HL-60 (cell line): ENCODE measurements at regions not wholly inside any gene's neighbourhood (a gene's known extent, or its start where the extent isn't known, plus 50 kb on each side); places are given as distances from the start of the nearest gene placed in this dataset.

Experiments
- DNase-seq, 2 experiments: peaks; one replicate each; pipeline ENCODE4 v3.0.0-alpha.2; 2010 to 2020; ENCODE audit warnings: low read depth in 1 of 2, low spot score in 1 of 2
- H3K27ac ChIP-seq: fragments of 250-450 bp; sonication (Bioruptor Pico); replicated peaks from 2 replicates; pipeline ENCODE4 v1.5.1; 2020; ENCODE audit warnings: mild to moderate bottlenecking, moderate library complexity
- H3K27me3 ChIP-seq: fragments of 250-450 bp; sonication (Bioruptor Pico); 2 replicates; pipeline ENCODE4 v1.5.1; 2021; ENCODE audit warnings: mild to moderate bottlenecking, moderate library complexity; ENCODE audit not compliant: insufficient read depth, poor library complexity, severe bottlenecking
- H3K4me3 ChIP-seq: replicated peaks from 2 replicates; pipeline ENCODE4 v1.5.1; 2011; ENCODE audit warnings: mild to moderate bottlenecking, control low read depth, low read length; ENCODE audit not compliant: insufficient read depth
- GABPA ChIP-seq: IDR thresholded peaks from 2 replicates; pipeline ENCODE4 v1.6.1; 2012; ENCODE audit warnings: low read depth
- POLR2AphosphoS5 ChIP-seq: IDR thresholded peaks from 2 replicates; pipeline ENCODE4 v1.6.1; 2012; ENCODE audit warnings: low read depth
- SPI1 ChIP-seq: IDR thresholded peaks from 2 replicates; pipeline ENCODE4 v1.6.1; 2012; ENCODE audit warnings: low read depth, mild to moderate bottlenecking, borderline replicate concordance
- TF ChIP-seq, protein P1 (sequence below): IDR thresholded peaks from one replicate; pipeline ENCODE4 v1.5.1; 2011; ENCODE audit warnings: low read length, control low read depth, inconsistent platforms; ENCODE audit not compliant: insufficient read depth
- TF ChIP-seq, protein P2 (sequence below): IDR thresholded peaks from 2 replicates; pipeline ENCODE4 v1.6.1; 2012; ENCODE audit warnings: low read depth; ENCODE audit not compliant: insufficient replicate concordance

DNA sequence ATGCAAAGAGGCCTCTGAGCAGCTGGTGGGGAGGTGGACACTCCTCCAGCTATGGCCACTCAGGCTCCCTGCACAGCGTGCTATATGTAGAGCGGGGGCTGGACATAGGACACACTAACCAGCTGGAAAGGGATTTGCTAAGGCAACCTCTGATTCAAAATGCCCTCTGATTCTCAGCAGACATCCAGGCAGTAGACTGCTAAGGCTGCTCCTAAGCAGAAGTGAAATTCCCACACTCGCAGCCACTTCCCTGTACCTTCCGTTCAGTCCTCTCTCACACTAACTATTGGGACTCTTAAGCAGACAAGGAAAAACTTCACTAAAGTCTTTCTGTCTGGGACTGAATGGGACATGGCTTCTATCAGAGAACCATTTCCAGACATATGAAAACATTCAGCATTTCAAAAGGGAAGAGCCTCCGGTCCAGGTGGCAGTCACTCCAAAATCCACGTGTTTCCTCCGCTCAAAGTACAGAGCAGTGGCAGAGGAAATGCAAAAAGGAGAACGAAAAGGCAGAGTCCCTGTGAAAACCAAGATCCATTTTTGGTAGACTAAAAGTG, 265.8 kb downstream of the TTC32 start:
- Histone ChIP-seq H3K4me3 (no peak overlapping the region), H3K27me3 (no peaks in the 10 kb centered on the region), H3K27ac (no peak overlapping the region)
- TF ChIP-seq SPI1 (no peak), GABPA (no peak)
- TF ChIP-seq, protein P1, sequence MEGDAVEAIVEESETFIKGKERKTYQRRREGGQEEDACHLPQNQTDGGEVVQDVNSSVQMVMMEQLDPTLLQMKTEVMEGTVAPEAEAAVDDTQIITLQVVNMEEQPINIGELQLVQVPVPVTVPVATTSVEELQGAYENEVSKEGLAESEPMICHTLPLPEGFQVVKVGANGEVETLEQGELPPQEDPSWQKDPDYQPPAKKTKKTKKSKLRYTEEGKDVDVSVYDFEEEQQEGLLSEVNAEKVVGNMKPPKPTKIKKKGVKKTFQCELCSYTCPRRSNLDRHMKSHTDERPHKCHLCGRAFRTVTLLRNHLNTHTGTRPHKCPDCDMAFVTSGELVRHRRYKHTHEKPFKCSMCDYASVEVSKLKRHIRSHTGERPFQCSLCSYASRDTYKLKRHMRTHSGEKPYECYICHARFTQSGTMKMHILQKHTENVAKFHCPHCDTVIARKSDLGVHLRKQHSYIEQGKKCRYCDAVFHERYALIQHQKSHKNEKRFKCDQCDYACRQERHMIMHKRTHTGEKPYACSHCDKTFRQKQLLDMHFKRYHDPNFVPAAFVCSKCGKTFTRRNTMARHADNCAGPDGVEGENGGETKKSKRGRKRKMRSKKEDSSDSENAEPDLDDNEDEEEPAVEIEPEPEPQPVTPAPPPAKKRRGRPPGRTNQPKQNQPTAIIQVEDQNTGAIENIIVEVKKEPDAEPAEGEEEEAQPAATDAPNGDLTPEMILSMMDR, result no peak
- DNase-seq, result no peak

- H3K4me3 ChIP-seq, result no peak overlapping the region
These were observed 269.3 kb downstream of the TTC32 start for GRCh38 chr2:19632403-19632991.

DNA sequence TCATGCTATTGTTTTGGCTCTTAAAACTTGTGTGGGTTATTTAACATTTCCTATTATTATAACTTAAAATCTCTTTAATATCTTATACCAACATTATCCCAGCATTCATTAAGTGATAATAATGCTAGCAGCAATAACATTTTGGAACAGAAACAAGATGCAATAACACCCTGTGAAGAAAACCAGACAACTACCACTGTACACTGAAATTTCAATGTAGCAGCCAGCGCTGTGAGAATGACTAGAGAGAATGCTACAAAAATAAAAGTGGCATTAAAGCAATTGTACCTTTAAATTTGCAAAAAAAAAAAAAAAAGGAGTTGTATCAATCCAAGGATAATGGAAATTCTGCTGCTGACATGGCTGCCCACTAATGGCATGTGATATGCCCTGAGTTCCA, 269.9 kb downstream of the TTC32 start:
- TF ChIP-seq GABPA, result no peak
- TF ChIP-seq SPI1, result no peak
- TF ChIP-seq, protein P2, sequence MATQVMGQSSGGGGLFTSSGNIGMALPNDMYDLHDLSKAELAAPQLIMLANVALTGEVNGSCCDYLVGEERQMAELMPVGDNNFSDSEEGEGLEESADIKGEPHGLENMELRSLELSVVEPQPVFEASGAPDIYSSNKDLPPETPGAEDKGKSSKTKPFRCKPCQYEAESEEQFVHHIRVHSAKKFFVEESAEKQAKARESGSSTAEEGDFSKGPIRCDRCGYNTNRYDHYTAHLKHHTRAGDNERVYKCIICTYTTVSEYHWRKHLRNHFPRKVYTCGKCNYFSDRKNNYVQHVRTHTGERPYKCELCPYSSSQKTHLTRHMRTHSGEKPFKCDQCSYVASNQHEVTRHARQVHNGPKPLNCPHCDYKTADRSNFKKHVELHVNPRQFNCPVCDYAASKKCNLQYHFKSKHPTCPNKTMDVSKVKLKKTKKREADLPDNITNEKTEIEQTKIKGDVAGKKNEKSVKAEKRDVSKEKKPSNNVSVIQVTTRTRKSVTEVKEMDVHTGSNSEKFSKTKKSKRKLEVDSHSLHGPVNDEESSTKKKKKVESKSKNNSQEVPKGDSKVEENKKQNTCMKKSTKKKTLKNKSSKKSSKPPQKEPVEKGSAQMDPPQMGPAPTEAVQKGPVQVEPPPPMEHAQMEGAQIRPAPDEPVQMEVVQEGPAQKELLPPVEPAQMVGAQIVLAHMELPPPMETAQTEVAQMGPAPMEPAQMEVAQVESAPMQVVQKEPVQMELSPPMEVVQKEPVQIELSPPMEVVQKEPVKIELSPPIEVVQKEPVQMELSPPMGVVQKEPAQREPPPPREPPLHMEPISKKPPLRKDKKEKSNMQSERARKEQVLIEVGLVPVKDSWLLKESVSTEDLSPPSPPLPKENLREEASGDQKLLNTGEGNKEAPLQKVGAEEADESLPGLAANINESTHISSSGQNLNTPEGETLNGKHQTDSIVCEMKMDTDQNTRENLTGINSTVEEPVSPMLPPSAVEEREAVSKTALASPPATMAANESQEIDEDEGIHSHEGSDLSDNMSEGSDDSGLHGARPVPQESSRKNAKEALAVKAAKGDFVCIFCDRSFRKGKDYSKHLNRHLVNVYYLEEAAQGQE, result no peak
- TF ChIP-seq, protein P1, result no peak
- TF ChIP-seq POLR2AphosphoS5, result no peak
- H3K27me3 ChIP-seq, result no peaks in the 10 kb centered on the region
- no peak overlapping the region for H3K4me3 ChIP-seq
- H3K27ac ChIP-seq, result no peak overlapping the region
- DNase-seq, result no peak

More at GRCh38 chr2:19632403-19632991, 269.3 kb downstream of the TTC32 start:
- DNase-seq, result no peak
- Histone ChIP-seq H3K27me3 (no peaks in the 10 kb centered on the region), H3K27ac (no peak overlapping the region)
- TF ChIP-seq, protein P2, result no peak
- no peak for TF ChIP-seq GABPA
- no peak for TF ChIP-seq SPI1
- TF ChIP-seq POLR2AphosphoS5, result no peak

GRCh38 chr2:19630921-19631320, 270.9 kb downstream of the TTC32 start:
- DNase-seq, result no peak
- no peak overlapping the region for H3K27ac ChIP-seq
- H3K4me3 ChIP-seq, result no peak overlapping the region
- TF ChIP-seq, protein P2, result no peak
- TF ChIP-seq SPI1 (no peak), POLR2AphosphoS5 (no peak), GABPA (no peak)
- TF ChIP-seq, protein P1, result no peak
- H3K27me3 ChIP-seq, result no peaks in the 10 kb centered on the region
